GM19328 (cell line): ENCODE measurements at regions not wholly inside any gene's neighbourhood (a gene's known extent, or its start where the extent isn't known, plus 50 kb on each side); places are given as distances from the start of the nearest gene placed in this dataset.
"Not testable (repeated sequence)": the region's sequence is repeated elsewhere in the genome, so short reads cannot be mapped to it uniquely, and the experiment has no call there.

ENCODE experiments used
- ATAC-seq: cut with Tn5 transposase; IDR thresholded peaks from one replicate; pipeline ENCODE4 v1.9.1; 2021; ENCODE audit warnings: mild to moderate bottlenecking, moderate library complexity; ENCODE audit not compliant: unreplicated experiment

DNA sequence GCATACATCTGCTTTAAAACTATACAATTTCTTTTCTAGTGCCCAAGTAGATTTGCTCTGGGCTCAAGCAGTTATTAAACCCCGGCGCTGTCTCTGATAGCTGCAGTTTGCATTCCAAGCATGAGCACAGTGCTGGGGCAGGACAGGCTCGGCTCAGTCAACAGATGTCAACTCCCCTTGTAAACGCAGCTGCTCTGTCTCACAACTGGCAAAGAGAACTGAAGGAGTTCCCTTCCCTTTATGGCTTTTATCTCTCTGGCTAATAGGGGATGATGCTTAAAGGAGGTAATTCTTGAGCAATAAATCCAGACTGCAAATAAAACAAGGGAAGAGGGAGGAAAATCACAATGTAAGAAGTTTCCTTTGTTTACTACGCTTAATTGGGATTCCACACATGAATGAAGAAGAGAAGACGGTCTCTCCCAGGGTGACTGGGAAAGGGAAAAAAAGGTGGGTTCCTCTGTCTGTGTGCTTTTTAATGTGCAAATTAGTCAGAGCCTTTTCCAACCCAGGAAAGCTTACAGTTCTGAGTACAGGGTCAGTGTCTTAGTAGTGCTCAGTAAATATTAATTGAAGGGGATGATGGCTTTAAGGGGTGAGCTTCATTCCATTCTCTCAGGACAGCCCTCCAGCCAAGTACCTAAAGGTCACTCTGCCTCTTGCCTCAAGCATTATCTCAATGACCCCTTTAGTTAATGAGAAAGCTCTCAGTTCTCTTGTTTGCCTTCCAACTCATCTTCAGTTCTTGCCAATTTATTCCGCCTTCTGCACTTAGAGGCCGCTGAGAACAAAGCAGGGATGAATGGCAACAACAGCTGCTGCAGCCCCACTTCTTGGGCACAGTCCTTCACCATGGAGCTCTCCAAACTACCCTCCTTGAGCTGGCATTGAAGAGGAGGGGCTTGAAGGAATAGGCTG is 155.7 kb upstream of the JADE1 start:
- no peak for ATAC-seq

DNA sequence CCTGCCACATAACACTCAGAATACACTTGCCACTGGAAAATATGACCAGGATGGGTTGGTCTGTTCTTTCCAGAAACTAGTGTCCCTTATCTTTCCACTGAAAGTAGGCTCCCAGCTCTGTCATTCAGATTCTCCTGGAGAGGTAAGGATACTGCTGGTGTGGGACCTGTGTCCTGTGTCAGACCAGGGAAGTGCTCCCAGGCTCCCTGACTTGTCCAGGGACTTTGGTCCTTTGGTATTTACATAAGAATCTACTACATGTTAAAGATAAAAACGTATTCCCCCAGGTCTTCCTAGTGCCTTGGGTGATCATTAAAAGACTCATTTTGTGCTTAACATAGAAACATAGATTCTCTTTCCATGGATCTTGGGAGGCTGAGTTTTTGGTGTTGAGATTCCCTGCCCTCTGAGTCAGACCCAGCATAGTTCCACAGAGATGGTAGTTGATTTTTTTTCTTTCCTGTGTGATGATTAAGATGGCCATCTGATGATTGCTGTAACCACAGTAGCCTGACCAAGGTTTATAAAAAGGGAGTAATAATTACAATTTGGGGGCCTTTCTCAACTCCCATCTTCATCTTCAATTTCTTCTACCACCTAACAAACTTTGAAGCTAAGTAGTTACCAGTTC is 159.8 kb upstream of the JADE1 start:
- no peak for ATAC-seq

DNA sequence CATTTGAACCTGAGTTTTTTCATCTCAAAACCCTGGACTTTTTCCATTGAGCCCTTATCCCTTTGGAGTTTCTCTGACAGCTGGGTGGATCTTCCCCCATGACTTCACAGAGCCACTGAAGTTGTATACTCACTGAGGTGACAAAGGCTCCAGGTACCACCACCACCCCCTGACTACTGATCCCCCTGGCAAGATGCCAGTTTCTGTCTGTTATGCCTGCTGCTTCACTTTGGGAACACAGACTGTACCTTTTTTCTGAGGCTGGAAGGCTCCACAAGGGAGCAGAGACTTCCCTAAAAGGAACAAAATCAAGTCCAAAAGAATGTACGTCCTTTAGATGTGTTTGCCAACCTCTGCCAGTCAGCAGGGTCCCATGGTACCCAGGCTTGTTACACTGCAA is 160.3 kb upstream of the JADE1 start:
- no peak for ATAC-seq

DNA sequence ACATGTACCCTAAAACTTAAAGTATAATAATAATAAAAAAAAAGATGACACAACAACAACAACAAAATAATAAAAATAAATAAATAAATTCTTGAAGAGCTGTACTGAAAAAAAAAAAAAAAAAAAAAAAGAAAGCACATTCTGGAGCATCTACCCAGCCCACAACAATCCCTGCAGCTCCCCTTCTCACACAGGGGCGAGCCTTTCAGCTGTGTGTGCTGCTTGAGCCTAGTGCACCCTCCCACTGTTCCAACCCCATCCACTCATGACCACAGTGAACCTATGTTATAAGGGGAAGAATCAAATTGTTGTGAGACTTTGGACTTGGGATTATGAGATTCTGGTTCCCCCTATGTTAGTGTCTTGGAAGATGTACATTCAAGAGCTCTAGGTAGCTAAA is 161.5 kb upstream of the JADE1 start:
- ATAC-seq: no peak

DNA sequence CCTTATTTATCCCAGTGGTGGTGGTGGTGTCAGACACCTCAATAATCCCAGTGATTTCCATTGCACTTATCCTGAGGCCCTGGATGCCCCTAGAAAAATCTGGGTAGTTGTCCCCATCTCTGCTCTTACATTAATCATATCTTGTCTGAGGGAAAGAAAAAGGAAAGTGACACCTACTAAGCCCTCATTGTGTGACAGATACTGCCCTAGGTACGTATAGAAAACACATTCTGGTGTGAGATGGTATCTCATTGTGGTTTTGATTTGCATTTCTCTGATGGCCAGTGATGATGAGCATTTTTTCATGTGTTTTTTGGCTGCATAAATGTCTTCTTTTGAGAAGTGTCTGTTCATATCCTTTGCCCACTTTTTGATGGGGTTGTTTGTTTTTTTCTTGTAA is 162.6 kb upstream of the JADE1 start:
- not testable (repeated sequence) for ATAC-seq

DNA sequence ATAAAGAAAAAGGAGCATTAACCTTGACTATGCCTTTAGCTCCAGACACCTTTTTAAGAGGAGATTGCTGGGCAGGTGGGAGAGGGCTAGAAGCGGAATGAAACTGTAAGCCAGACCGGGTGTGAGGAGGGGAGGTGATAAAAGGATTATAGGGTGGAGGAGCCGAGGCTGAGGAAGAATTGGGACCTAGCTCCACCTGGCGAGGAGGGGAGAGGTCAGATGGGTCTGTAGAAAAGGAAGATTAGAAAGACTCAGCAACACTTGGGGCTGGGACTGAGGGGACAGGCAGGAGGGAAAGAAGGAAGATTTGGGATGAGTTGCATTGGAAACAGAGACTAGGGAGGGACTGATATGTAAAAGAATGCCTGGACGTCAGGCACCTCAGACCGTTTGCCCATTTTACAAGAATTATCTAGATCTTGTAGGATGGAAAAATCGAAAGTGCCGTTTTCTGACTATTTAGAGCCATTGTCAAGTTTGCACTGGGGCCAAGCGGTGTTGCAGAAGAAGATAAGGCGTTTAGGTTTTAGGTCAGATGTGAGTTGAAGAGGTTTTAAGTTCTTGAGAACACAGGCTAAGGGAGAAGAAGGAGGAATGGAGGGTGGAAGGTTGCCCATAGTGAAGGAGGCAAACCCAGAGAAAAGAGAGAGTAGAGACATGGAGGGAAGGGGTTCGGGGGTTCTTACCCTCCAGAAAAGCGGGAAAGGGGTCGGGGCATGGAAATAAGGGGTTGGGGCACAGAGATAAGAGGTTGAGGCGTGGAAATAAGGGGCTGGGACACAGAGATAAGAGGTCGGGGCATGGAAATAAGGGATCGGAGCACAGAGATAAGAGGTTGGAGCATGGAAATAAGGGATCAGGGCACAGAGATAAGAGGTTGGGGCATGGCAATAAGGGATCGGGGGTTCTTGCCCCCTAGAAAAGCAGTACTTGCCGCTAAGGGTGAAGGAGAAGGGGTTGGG is 164.5 kb upstream of the JADE1 start:
- ATAC-seq: not testable (repeated sequence)

DNA sequence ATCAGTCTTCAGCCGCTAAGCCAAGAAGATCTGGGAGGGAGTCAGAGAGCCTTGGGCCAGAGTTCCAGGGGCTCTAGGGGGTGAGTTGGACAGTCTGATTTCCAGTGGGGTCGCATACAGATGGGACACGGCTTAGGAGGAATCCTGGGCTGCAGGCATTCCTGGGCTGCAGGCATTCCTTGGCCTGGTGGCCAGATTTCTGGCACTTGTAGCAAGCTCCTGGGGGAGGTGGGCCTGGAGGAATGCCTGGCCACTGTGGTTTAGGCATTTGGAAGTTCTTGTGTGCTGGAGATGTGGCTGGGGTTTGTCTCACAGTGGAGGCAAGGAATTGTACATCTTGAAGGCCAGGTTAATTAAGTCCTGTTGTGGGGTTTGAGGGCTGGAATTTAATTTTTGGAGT is 165.4 kb upstream of the JADE1 start:
- not testable (repeated sequence) for ATAC-seq

DNA sequence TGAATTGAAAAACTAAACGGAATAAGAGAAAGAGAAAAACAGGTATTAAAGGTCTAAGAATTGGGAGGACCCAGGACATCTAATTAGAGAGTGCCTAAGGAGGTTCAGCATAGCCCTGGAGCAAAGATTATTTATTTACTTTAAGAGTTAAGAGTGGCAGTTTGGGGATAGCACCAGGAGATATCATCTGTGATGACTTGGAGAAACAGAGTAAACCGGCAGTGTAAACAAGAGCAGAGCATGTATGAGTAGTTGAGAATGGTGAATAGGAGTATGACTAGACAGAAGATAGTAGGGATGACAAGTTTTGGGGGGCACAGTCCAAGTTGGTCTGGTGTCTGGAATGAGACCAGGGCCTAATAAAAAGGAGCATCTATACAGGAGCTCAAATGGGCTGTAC is 167.9 kb upstream of the JADE1 start:
- not testable (repeated sequence) for ATAC-seq

DNA sequence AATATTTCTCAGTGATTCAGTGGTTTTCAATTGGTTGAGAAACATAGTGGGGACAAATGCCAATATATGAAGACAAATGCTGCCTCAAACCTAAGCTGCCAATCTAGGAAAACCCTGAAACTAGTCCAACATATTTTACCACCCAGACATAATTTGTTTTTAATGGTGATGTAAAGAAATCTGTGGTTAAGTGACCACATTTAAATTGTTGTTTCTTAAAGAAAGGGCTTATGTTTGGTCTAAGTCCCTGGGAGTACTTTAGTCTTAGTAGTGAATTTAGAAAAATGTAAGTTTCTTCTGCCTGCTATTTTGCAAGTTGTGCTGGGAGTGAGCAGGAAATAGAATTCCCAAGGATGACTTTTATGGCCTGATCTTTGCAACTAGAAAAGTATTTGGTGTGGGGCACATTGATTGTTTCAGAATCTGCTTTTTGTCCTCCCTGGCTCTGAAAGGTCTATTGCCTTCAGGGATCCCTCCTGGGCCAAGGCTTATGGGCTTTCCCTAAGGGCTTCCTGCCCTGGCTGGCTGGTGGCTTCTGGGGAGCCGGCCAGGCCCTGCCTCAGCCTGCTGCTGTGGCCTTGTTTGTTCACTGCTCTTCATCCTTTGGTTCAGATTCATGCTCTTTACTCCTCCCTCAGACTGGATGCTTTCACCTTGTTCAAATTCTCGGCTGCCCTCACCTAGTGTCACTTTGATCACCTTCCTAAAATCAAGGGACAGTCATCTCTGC is 169.8 kb upstream of the JADE1 start:
- ATAC-seq: no peak

DNA sequence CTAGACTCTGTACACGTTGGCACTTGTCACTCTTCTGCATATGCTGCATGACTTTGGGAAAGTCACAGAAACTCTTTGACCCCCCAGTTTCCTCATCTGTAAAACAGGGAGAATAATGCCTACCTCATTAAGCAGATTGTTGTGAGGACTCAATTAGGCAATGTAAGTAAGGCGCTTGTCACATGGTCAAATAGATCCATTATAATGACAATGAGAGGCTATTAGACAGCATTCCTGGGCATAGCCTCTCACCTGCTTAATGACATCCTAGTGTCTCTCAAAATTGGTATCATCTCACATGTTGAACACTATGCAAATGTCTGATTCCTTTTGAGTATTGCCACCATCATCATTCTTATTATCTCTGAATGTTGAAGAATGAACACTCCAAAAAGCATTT is 172.6 kb upstream of the JADE1 start:
- no peak for ATAC-seq

DNA sequence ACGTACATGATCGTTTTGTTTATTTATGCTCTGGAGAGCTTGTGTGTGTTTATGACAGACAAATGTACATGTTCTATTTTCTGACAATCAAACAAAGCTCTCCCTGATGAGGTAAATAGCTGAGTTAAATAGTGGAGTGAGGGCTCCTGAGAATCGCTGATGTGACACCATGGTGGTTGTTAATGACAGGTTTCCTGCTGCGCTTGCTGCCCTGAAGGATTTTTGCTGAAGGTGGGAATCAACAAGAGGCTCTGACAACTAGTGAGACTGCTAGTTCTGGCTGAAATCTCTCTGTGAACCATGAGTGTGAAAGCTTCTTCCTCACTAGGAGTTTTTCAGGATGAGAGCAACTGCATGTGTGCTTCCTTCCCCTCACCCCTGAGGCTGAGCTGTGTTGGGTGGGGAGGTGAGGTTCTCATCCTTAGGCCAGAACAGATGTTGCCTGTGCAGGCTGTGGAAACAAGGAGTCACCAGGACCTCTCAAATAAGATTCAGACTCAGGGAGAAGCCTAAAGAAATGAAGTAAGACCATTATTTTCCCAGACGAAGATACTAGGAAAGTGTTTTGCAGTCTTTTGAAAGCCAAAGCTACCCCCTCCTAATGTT is 173.4 kb upstream of the JADE1 start:
- ATAC-seq: no peak

DNA sequence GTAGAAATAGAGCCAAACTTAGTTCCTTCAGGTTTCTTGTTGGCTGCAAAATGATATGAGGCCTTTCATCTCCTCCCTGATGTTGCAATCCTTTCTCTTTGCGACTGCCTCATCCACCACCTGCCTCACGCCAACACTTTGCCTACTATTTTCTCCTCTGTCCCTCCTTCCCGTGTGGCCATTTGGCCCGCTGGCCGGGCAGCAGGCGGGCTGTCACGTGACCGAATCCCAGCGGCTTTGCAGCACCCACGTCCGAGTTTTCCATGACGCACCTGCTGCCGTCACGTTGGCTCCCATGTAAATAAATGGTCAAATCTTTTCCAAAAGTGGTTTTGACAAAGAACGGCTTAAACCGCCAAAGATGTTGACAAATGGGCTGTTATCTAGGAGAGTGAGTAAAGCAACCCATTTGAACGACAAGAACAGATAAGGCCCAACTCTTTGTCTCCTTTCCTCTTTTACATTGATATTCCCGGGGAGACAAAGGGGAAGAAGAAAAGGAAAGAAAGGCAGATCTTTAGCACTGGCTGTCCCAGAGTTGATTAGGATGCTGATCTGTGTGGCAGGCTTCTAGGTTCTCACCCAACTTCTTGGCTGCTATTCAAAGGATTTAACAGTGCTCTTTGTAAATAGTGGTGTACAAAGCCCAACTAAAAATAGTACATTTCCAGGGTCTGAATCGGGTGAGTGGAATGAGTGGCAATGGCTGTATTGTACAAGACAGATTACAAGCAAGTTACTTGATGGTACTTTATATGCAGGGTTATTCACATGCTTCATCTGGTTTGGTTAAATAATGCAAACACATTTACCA is 174.2 kb upstream of the JADE1 start:
- no peak for ATAC-seq

DNA sequence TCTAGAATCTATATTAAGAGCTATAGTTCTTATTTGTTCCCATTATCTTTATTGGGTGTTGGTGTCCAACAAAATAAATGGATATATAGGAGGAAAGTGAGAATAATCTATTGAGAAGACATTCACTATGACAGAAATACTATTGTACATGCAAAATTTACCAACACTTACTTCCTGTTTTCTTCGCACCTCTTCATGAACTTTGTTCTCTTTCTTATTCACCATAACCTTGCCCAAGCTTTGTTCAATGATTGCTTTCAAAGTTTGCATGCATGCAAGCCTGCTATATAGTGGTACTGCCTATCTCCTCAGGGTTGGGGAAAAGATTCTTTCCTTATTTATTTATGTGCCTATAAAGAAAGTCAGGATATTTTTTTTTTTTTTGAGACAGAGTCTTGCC is 176.4 kb upstream of the JADE1 start:
- no peak for ATAC-seq

DNA sequence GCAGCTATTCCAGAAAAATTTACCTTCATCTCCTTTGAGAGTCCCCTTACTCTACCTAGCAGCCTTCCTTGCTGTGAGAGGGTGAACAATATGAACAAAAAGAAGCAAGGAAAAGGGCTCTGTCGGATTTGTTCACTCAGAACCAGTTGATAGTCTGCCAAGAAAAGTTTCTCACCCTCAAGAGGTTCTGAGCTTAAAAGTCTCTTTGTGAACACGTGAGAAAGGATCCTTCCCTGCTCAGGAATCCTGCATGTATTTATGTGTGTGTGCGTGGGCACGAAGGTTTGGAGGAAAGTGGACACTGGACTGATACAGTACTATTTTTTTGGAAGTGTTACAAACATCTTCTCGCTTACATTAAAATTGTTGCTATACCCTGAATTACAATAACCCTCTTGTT is 178.6 kb upstream of the JADE1 start:
- ATAC-seq: no peak

DNA sequence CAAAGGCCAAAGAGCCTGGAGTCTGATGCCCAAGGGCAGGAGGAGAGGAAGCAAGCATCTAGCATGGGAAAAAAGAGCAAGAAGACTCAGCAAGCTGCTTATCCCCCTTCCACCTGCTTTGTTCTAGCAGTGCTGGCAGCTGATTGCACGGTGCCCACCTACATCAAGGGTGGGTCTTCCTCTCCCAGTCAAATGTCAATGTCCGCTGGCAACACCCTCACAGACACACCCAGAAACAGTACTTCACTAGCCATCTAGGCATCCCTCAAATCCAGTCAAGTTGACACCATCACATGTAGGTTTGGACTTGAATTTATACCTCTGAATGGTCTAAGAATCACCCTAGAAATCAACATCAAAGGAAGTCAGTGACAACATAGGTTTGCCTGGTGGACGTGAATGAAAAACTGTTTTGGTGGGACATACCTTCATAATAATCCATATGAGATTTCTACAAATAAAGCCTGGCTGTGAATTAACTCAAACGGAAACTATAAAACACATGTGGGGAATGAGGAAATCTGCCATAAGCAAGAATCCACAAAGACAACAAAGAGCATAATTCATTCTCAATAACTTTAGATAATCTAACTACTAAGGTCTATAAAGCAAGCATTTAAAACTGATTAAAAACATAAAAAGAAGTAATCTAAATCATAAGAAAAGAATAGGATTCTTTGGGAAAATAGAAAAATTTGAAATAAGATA is 185.8 kb upstream of the JADE1 start:
- no peak for ATAC-seq

DNA sequence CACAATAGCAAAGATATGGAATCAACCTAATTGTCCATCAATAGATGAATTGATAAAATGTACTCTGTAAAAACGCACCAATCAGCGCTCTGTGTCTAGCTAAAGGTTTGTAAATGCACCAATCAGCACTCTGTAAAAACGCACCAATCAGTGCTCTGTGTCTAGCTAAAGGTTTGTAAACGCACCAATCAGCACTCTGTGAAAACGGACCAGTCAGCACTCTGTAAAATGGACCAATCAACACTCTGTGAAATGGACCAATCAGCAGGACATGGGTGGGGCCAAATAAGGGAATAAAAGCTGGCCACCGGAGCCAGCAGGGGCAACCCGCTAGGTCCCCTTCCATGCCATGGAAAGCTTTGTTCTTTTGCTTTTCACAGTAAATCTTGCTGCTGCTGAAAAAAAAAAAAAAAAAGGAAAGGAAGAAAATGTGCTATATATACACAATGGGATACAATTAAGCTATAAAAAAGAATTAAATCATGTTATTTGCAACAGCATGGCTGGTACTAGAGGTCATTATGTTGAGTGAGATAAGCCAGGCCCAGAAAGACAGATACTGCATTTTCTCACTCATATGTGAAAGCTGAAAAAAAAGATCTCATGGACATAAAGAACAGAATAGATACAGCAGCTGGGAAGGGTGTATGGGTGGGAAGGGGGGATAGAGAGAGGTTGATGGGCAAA is 189.1 kb upstream of the JADE1 start:
- not testable (repeated sequence) for ATAC-seq

DNA sequence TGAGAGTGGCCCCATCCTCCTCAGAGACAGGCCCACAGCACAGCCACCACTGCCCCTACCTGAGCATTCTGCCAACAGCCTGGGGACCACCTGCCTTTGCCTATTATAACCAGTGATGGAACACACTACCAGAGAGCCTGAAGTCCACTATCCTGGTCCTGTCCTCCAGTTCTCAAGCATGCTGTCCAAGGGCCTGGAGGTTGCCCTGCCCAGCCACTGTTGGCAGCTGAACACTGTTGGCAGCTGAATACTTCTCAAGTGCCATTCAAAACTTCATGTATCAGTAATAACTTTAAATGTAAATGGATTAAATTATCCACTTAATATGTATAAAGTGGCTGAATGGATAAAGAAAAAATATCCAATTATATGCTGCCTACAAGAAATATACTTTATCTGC is 194.3 kb upstream of the JADE1 start:
- no peak for ATAC-seq

DNA sequence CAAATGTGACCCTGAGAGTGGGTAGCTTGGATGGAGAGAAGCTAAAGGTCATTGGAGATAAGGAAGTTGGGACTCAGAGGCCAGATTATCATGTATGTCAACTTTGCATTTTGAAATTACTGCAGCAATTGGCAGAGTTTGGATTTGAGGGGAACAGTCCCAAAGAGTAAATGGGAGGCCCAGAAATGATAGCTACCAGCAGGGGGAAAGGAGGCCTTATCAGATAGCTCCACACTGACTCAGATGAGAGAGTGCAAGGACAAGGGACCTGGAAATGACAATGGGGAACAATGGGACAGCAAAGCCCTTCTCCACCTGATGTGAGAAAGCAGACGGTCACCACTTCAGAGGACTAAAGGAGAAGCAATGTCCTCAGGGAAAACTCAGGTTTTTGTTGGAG is 201.5 kb upstream of the JADE1 start:
- ATAC-seq: no peak
